IMR-90 (cell line): ENCODE measurements at regions not wholly inside any gene's neighbourhood (a gene's known extent, or its start where the extent isn't known, plus 50 kb on each side); places are given as distances from the start of the nearest gene placed in this dataset.

ENCODE experiments used
- ATAC-seq: fragments of 200-7000 bp; cut with Tn5 transposase; 2 replicates; pipeline ENCODE4 v1.9.1; 2020; ENCODE audit warnings: low read depth, mild to moderate bottlenecking, moderate library complexity
- BruUV-seq: library from RNA; stranded (reverse); fragments of 400-500 nt; replicated peaks from 2 replicates; lab custom pipeline; 2021; lab: Mats Ljungman, UMichigan
- CTCF ChIA-PET: fragments of 300-600 bp; formaldehyde crosslinking; extraction: SDS; loops from one replicate; lab custom pipeline; 2021; ENCODE audit warnings: antibody characterized with exemption; lab: Yijun Ruan, JAX
- POLR2A ChIA-PET: fragments of 300-600 bp; sonication (Branson Sonifier 250); formaldehyde crosslinking; loops from one replicate; lab custom pipeline; 2022; ENCODE audit warnings: antibody characterized with exemption; ENCODE audit not compliant: unreplicated experiment; lab: Charles Lee
- DNase-seq: peaks from one replicate; pipeline ENCODE4 v3.0.0; 2013
- H2AFZ ChIP-seq: replicated peaks from 2 replicates; pipeline ENCODE3; 2013; ENCODE audit warnings: low read length, mild to moderate bottlenecking; ENCODE audit not compliant: poor library complexity
- H2AK5ac ChIP-seq: 2 replicates; pipeline ENCODE4 v1.6.1; 2013; ENCODE audit warnings: low read depth, low read length, inconsistent platforms
- H2AK9ac ChIP-seq: replicated peaks from 2 replicates; pipeline ENCODE3; 2013; ENCODE audit warnings: mild to moderate bottlenecking, low read depth, low read length, moderate library complexity; ENCODE audit not compliant: poor library complexity
- H2BK120ac ChIP-seq: 2 replicates; pipeline ENCODE4 v1.6.1; 2013; ENCODE audit warnings: low read depth, low read length, inconsistent platforms
- H2BK15ac ChIP-seq: 3 replicates; pipeline ENCODE4 v1.6.1; 2013; ENCODE audit warnings: low read depth, low read length, inconsistent platforms
- H2BK20ac ChIP-seq: 2 replicates; pipeline ENCODE4 v1.6.1; 2013; ENCODE audit warnings: low read depth, mild to moderate bottlenecking, inconsistent platforms, low read length, moderate library complexity
- H2BK5ac ChIP-seq: 2 replicates; pipeline ENCODE4 v1.6.1; 2013; ENCODE audit warnings: mild to moderate bottlenecking, low read depth, low read length, inconsistent platforms; ENCODE audit not compliant: poor library complexity, severe bottlenecking
- H3K14ac ChIP-seq: replicated peaks from 2 replicates; pipeline ENCODE4 v1.6.1; 2013; ENCODE audit warnings: low read depth, low read length, inconsistent platforms
- H3K18ac ChIP-seq: 2 replicates; pipeline ENCODE4 v1.6.1; 2013; ENCODE audit warnings: low read depth, low read length, control low read depth
- H3K23ac ChIP-seq: 2 replicates; pipeline ENCODE4 v1.6.1; 2013; ENCODE audit warnings: low read depth, low read length, inconsistent platforms
- H3K27ac ChIP-seq: 2 replicates; pipeline ENCODE4 v1.5.1; 2013; ENCODE audit warnings: mild to moderate bottlenecking, control low read depth, low read length; ENCODE audit not compliant: insufficient read depth
- H3K27me3 ChIP-seq: 2 replicates; pipeline ENCODE4 v1.6.1; 2013; ENCODE audit warnings: low read length; ENCODE audit not compliant: control insufficient read depth, insufficient read depth
- H3K36me3 ChIP-seq: 2 replicates; pipeline ENCODE4 v1.6.1; 2013; ENCODE audit warnings: low read length, mixed read lengths; ENCODE audit not compliant: control insufficient read depth, insufficient read depth
- H3K4ac ChIP-seq: 2 replicates; pipeline ENCODE4 v1.6.1; 2013; ENCODE audit warnings: low read depth, low read length, inconsistent platforms
- H3K4me1 ChIP-seq: 2 replicates; pipeline ENCODE4 v1.6.1; 2013; ENCODE audit warnings: low read length, mixed read lengths; ENCODE audit not compliant: control insufficient read depth, insufficient read depth
- H3K4me2 ChIP-seq: 2 replicates; pipeline ENCODE4 v1.6.1; 2013; ENCODE audit warnings: low read depth, mild to moderate bottlenecking, control low read depth, low read length, moderate library complexity
- H3K4me3 ChIP-seq: 2 replicates; pipeline ENCODE4 v1.5.1; 2013; ENCODE audit warnings: low read depth, mild to moderate bottlenecking, control low read depth, low read length, moderate library complexity; ENCODE audit not compliant: insufficient read depth
- H3K56ac ChIP-seq: 2 replicates; pipeline ENCODE4 v1.6.1; 2013; ENCODE audit warnings: low read length, inconsistent platforms; ENCODE audit not compliant: insufficient read depth; ENCODE audit errors: extremely low read depth
- H3K79me1 ChIP-seq, 2 experiments: 2 replicates each; pipeline ENCODE4 v1.6.1; 2013; ENCODE audit warnings: low read length in 2 of 2, inconsistent platforms in 1 of 2, low read depth in 1 of 2
- H3K9ac ChIP-seq: 2 replicates; pipeline ENCODE4 v1.6.1; 2013; ENCODE audit warnings: low read depth, low read length, control low read depth
- H3K9me1 ChIP-seq: 2 replicates; pipeline ENCODE4 v1.6.1; 2013; ENCODE audit warnings: low read length, inconsistent platforms; ENCODE audit not compliant: insufficient read depth
- H3K9me3 ChIP-seq: 2 replicates; pipeline ENCODE4 v1.6.1; 2013; ENCODE audit warnings: low read length; ENCODE audit not compliant: control insufficient read depth, insufficient read depth
- H4K20me1 ChIP-seq: 2 replicates; pipeline ENCODE4 v1.6.1; 2013; ENCODE audit warnings: low read length, inconsistent platforms; ENCODE audit not compliant: insufficient read depth
- H4K5ac ChIP-seq: 2 replicates; pipeline ENCODE4 v1.6.1; 2013; ENCODE audit warnings: mild to moderate bottlenecking, low read depth, low read length, control low read depth
- H4K8ac ChIP-seq, 2 experiments: 2 replicates each; pipeline ENCODE4 v1.6.1; 2013; ENCODE audit warnings: low read depth in 2 of 2, low read length in 2 of 2, control low read depth in 1 of 2, inconsistent platforms in 1 of 2
- H4K91ac ChIP-seq: 2 replicates; pipeline ENCODE4 v1.6.1; 2013; ENCODE audit warnings: low read depth, low read length, inconsistent platforms; ENCODE audit not compliant: insufficient read depth
- NFE2L2 ChIP-seq: fragments of 150-350 bp; IDR thresholded peaks from 2 replicates; pipeline ENCODE4 v1.6.1; 2016; ENCODE audit warnings: low read depth, mild to moderate bottlenecking, low read length
- WGBS, 2 experiments: methylation state at CpG; one replicate each; pipeline versions ENCODE4 v1.1.5 to v1.1.7; 2013; ENCODE audit warnings: missing lambda C conversion rate in 2 of 2; ENCODE audit not compliant: insufficient read length in 1 of 2; ENCODE audit errors: extremely low coverage in 2 of 2; 5-methylcytosine and 5-hydroxymethylcytosine counted together
- dilution Hi-C: fragments of 300-500 bp; cut with HindIII; formaldehyde crosslinking; loops from one replicate; pipeline ENCODE4 v1.14.3; 2018; ENCODE audit warnings: low sequenced_read_pairs; ENCODE audit not compliant: unreplicated experiment
- in situ Hi-C: fragments of 300-500 bp; cut with MboI; formaldehyde crosslinking; loops from 3 replicates; pipeline ENCODE4 v1.14.3; 2019; ENCODE audit warnings: low sequenced_read_pairs, inconsistent platforms, mixed read lengths
- intact Hi-C: fragments of 100-400 bp; cut with micrococcal nuclease; formaldehyde crosslinking; loops from 2 replicates; pipeline ENCODE4 v1.10.0; 2022

GRCh38 chr3:10566451-10566850, 61.1 kb upstream of the ATP2B2 start:
- ATAC-seq, result no peak

More at GRCh38 chr3:10566451-10566850, 61.1 kb upstream of the ATP2B2 start:
- ChIA-PET POLR2A (no interaction called here), CTCF (no interaction called here)
- H3K4me3 ChIP-seq, result no peak overlapping the region
- H3K4ac ChIP-seq, result no peak overlapping the region
- no peak overlapping the region for H4K8ac ChIP-seq
- H2AFZ ChIP-seq, result no peak overlapping the region
- no peaks in the 10 kb centered on the region for H3K36me3 ChIP-seq
- H3K4me1 ChIP-seq, result no peaks in the 10 kb centered on the region
- TF ChIP-seq NFE2L2, result no peak
- no CpG with 5 or more reads among the region's 3 CpGs for WGBS, 2 experiments
- no peak overlapping the region for H3K23ac ChIP-seq
- H3K79me1 ChIP-seq, result no peaks in the 10 kb centered on the region
- H4K91ac ChIP-seq, result no peak overlapping the region
- in situ Hi-C loops, result no loop called here
- DNase-seq, result no peak
- no peaks in the 10 kb centered on the region for H3K9me3 ChIP-seq
- H3K18ac ChIP-seq, result no peak overlapping the region
- H4K20me1 ChIP-seq, result no peaks in the 10 kb centered on the region
- no peak overlapping the region for H3K9ac ChIP-seq
- no peak overlapping the region for H2BK120ac ChIP-seq
- no peak overlapping the region for H2BK5ac ChIP-seq
- H3K9me1 ChIP-seq, result no peaks in the 10 kb centered on the region
- H2BK20ac ChIP-seq, result no peak overlapping the region
- H2AK5ac ChIP-seq, result no peak overlapping the region
- H2AK9ac ChIP-seq, result no peak overlapping the region
- H3K27me3 ChIP-seq, result peaks cover 1% of the 10 kb centered on the region
- dilution Hi-C loops, result no loop called here
- BruUV-seq, result no TSS peak
- H2BK15ac ChIP-seq, result no peak overlapping the region
- no peak overlapping the region for H3K14ac ChIP-seq
- no peak overlapping the region for H3K27ac ChIP-seq
- H4K5ac ChIP-seq, result no peak overlapping the region
- intact Hi-C loops, result no loop called here
- no peak overlapping the region for H3K4me2 ChIP-seq
- H3K56ac ChIP-seq, result no peak overlapping the region
